Omental fat pad (tissue), 3 donors: ENCODE measurements at regions not wholly inside any gene's neighbourhood (a gene's known extent, or its start where the extent isn't known, plus 50 kb on each side); places are given as distances from the start of the nearest gene placed in this dataset.
"Not testable (repeated sequence)": the region's sequence is repeated elsewhere in the genome, so short reads cannot be mapped to it uniquely, and the experiment has no call there.

ENCODE experiments used
- ATAC-seq: fragments of 150-250 bp; one replicate; pipeline ENCODE4 v1.9.1; 2016; ENCODE audit warnings: mild to moderate bottlenecking, moderate library complexity; ENCODE audit not compliant: low FRiP score
- DNase-seq: peaks from one replicate; pipeline ENCODE4 v3.0.0-alpha.2; 2019; ENCODE audit warnings: low spot score
- TF ChIP-seq, protein P1 (sequence below), 3 donors: fragments of 450-650 bp; IDR thresholded peaks; one replicate each; pipeline ENCODE4 v1.5.1; 2016 to 2017; ENCODE audit warnings: antibody characterized with exemption in 3 of 3, mild to moderate bottlenecking in 3 of 3, moderate library complexity in 2 of 3

DNA sequence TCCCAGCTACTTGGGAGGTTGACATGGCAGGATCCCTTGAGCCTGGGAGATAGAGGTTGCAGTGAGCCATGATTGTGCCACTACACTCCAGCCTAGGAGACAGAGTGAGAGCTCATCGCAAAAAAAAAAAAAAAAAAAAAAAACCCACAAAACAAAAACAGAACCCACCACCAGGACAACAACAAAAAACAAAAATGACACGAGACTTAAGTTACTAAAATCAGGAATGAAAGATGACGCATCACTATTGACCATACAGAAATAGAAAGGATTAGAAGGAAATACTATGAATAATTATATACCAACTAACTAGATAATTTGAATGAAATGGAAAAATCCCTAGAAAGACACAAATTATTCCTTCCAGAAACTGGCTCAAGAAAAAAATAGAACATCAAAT is 432.4 kb upstream of the PMFBP1 start:
- DNase-seq (no peak), ATAC-seq (no peak)
- TF ChIP-seq, protein P1, sequence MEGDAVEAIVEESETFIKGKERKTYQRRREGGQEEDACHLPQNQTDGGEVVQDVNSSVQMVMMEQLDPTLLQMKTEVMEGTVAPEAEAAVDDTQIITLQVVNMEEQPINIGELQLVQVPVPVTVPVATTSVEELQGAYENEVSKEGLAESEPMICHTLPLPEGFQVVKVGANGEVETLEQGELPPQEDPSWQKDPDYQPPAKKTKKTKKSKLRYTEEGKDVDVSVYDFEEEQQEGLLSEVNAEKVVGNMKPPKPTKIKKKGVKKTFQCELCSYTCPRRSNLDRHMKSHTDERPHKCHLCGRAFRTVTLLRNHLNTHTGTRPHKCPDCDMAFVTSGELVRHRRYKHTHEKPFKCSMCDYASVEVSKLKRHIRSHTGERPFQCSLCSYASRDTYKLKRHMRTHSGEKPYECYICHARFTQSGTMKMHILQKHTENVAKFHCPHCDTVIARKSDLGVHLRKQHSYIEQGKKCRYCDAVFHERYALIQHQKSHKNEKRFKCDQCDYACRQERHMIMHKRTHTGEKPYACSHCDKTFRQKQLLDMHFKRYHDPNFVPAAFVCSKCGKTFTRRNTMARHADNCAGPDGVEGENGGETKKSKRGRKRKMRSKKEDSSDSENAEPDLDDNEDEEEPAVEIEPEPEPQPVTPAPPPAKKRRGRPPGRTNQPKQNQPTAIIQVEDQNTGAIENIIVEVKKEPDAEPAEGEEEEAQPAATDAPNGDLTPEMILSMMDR (IDR thresholded peaks at IDR 0.05), result no peak

DNA sequence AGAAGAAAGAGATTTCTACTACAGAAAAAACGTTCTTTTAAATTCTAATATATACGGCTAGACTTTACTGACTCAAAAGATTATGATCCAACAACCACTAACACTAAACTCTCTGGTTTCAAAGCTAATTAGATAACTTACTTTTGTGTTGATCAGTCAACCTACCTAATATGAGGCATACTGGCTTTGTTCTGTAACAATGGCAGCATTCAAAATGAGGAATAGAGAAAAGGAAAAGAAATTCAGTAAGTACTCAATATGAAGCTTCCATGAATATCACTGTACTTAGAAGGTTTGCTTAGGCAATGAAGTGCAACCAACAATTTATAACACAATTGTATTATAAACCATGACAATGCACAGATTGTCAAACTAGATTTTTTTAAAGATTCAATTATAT is 430.5 kb upstream of the PMFBP1 start:
- TF ChIP-seq, protein P1 (IDR thresholded peaks at IDR 0.05), result no peak
- ATAC-seq (no peak), DNase-seq (no peak)

DNA sequence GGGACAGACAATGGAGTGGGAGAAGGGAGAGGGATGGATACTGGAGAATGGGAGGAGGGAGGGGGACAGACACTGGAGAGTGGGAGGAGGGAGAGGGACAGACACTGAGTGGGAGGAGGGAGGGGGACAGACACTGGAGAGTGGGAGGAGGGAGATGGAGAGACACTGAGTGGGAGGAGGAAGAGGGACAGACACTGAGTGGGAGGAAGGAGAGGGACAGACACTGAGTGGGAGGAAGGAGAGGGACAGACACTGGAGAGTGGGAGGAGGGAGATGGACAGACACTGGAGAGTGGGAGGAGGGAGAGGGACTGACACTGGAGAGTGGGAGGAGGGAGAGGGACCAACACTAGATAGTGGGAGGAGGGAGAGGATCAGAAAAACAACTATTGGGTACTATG is 426.7 kb upstream of the PMFBP1 start:
- TF ChIP-seq, protein P1 (IDR thresholded peaks at IDR 0.05), result no peak
- ATAC-seq, result no peak
- DNase-seq, result no peak

DNA sequence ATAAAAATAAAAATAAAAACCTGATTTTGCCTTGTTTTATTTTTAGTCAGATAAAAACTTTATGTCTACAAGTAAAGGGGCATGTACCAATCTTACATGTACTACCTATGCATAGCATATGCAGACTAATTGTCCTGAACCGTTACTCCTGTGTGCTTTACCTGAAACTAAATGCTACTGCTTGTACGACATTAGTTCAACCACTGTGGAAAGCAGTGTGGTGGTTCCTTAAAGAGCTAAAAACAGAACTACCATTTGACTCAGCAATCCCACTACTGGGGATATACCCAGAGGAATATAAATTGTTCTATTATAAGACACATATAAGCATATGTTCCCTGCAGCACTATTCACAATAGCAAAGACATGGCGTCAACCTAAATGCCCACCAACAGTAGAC is 426.0 kb upstream of the PMFBP1 start:
- ATAC-seq (no peak), DNase-seq (no peak)
- TF ChIP-seq, protein P1 (IDR thresholded peaks at IDR 0.05), result no peak

DNA sequence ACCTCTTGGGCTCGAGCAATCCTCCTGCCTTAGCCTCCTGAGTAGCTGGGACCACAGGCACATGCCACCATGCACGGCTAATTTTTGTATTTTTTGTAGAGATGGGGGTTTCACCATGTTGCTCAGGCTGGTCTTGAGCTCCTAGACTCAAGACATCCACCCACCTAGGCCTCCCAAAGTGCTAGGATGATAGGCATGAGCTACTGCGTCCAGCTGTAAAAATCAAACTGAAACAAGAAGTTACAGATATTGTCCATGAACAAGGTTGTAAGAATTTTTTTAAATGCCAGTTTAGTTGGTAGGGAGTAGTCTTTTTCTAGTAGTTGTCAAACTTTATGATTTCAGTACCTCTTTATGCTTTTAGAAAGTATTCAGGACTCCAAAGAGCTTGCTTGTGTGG is 424.4 kb upstream of the PMFBP1 start:
- DNase-seq, result no peak
- TF ChIP-seq, protein P1 (IDR thresholded peaks at IDR 0.05), result no peak
- no peak for ATAC-seq

DNA sequence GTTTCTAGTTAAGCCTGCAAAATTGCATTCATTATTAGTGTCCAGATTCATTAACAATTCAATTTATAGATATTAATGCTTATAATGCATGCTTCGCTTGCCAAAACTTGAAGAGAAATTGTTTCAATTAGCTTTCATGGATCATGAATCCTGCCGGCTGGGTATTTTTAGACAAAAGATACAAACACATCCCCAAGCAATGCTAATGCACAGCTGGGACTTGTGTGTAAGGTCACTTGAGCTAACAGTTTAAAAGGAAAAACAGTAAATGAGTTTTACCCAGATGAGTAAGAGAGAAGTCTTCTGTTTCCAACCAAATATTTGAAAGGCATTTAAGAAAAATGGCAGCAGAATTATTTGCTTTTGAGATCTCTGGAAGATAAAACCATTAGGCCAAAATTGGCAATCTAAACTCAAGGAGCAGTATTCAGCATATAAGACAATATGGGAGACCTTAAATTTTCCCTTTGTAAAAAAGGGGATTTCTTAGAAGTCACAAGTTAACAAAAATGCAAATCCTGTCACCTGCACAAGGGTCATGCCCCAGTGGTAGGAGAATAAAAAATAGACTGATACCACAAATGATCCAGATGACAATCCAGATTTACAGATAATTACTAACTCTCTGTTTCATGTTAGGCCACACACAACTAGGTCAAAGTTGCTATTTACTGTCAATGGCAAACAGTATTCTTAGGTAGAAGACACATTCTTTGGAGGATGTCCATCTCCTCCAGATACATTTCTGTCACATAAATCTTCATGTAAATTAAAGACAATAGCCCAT is 418.4 kb upstream of the PMFBP1 start:
- no peak for ATAC-seq
- TF ChIP-seq, protein P1 (IDR thresholded peaks at IDR 0.05), result no peak
- no peak for DNase-seq

DNA sequence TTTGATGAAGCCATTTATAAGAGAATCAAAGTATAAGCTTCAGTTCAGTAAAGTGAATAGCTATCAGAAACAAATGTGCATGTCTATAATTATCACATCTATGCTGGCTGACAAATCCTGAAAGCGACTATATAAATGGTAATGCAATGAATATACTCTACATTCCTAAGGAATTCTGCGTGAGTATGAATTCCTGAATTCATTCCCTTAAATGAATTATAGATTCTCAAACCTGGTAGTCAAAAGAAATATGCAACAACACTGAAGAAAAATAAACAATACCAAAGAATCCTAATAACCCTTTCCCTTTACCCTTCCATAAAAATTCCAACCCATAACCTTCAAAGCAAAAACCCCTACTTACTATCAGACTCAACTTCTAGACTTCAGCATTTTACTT is 416.6 kb upstream of the PMFBP1 start:
- TF ChIP-seq, protein P1 (IDR thresholded peaks at IDR 0.05), result no peak
- DNase-seq, result no peak
- ATAC-seq, result no peak

DNA sequence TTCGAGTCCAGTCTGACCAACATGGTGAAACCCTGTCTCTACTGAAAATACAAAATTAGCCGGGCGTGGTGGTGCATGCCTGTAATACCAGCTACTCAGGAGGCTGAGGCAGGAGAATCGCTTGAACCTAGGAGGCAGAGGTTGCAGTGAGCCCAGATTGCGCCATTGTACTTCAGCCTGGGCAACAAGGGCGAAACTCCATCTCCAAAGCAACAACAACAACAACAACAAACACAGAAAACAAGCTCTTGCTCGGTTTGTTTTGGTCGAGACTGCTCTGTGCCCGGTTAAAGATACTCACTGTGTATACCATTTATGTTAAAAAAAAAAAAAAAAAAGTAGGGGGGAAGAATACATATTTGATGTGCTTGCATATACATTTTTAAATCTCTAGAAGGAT is 406.1 kb upstream of the PMFBP1 start:
- ATAC-seq, DNase-seq: not testable (repeated sequence)
